ENCODE measurements at regions not wholly inside any gene's neighbourhood (a gene's known extent, or its start where the extent isn't known, plus 50 kb on each side); places are given as distances from the start of the nearest gene placed in this dataset.

DNA sequence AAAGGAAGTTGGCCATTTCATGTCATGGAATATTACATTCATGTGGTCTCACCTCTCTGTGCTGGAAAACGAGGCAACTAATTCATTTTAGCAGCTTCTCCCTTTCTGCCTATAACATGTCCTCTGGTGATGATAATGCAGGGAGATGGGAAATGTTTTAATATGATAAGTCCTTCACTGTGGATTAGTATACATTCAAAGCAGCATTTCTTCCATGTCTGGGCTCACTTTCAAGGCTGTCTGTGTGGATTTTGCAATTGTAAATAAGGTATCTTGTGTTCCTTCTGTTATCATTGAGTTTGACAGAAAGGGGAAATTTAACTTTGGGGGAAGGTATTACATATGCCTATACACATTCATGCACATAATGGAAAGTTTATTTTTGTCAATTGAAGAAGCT lies 374.7 kb upstream of the DAB1 start:
- DNase-seq (no peak), ATAC-seq (no peak)

DNA sequence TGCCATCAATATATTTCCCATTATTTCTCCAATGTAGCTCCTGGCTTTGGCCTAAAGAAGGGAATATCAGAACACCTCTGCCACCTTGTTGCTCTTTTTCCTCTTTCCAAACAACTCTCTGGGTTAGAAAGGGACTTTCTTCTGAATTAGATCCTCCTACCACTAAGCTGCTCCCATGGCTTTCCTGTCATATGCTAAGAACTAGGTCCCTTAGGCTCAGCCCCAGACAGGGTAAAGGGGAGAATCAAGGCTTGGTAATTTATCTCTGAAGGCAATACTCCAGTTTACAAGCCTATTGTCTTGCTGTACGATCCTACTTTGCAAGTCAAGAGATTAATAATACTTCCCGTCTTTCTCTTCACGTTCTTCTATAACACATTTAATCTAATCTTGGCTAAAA lies 373.2 kb upstream of the DAB1 start:
- ATAC-seq = no peak
- DNase-seq = no peak

DNA sequence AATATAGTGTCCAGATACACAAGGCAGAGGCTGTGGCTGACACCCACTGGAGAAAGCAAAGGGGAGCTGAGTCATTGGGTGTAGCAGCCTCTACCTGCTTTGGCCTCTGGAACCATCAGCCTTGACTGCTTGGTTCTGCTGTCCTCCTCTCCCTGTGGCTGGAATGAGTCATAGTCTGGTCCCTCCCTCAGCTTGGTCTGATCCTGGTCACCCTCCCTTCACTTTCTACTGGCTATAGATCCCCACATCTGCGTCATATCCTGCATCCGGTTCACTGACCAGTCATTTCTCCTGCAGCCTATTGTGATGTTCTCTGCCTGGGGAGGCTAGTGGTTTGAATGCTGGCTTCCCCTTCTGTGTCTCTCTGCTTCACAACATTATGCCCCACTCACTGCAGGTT lies 372.8 kb upstream of the DAB1 start:
- DNase-seq = no peak

DNA sequence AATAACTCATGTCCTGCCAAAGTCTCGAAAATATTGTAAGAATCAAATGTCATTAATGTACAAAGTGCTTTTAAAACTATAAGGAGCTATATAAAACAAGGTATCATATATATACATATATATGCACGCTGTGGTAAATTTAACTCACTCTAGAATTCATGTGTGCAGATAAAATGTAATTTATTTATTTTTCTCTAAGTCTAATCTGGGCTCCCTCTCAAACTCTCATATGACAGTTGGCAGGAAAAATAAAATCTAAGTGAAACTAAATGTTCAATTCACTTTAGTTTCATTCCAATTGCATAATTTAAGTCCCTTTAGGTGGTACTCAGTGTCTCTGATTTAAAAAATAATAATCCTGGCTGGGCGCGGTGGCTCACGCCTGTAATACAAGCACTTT lies 372.0 kb upstream of the DAB1 start:
- no peak for DNase-seq
- no peak for ATAC-seq

More for the DNA sequence above, 372.8 kb upstream of the DAB1 start:
- no peak for ATAC-seq

DNA sequence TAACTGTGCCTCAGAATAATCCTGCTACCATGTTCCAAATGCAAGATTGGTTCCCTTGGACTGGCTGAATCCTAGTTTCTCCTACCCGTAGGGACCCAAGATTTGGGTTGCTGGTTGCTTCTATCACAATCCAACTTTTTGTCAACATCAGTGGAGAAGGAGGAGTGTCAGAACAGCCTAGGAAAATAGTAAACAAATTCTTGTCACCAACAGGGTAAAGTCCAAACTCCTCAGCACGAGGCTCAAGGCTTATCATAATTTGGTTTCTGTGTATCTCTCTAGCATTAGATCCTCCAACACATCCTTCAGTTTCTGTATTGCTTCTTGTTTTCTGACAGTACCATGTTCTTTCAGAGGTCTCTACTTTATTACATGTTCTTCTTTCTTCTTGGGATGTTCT lies 370.2 kb upstream of the DAB1 start:
- DNase-seq = no peak
- ATAC-seq = no peak

DNA sequence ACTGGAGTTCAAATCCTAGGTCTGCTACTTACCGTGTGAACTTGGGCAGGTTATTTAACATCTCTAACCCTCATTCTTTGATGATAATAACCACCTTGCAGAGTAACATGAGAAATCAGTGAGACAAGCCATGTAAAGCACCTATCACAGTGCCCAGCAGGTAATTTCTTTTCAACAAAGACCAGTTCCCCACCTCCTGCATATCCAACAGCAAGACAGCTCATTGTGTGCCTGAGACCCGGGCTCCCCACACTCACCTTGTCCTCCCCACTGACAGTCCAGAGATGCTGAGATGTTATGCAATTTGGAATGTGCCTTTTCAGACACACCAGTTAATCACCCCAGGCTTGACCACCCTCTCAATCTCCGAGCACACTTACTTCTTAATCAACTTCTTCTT lies 367.6 kb upstream of the DAB1 start:
- no peak for DNase-seq
- no peak for ATAC-seq

DNA sequence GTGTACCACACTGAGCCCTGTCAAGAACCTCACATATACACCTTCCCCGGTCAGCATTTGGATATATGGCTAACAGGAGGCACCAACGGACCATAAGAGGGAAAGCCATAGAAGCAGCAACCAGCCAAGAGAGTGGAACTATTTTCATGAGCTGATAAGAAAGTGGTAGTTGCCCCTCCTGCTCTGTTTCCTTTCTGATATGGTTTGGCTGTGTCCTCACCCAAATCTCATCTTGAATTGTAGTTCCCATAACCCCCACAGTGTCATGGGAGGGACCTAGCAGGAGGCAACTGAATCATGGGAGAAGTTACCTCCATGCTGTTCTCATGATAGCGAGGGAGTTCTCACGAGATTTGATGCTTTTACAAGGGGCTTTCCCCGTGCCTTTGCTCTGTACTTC lies 366.1 kb upstream of the DAB1 start:
- ATAC-seq (no peak), DNase-seq (no peak)

DNA sequence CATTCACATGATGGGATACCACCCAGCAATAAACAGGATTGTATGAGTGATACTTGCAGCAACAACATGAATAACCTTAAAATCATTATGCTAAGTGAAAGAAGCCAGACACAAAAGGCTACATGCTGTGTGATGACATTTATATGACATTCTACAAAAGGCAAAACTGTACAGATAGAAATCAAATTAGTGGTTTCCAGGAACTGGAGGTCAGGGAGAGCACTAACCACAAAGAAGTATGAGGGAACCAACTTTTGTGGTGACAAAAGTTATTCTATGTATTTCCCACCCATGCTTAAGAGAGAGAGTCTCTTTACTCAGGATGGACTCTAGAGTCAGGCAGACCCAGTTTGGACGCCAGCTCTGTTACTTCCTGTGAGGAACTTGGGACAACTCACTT lies 364.5 kb upstream of the DAB1 start:
- no peak for DNase-seq
- no peak for ATAC-seq

DNA sequence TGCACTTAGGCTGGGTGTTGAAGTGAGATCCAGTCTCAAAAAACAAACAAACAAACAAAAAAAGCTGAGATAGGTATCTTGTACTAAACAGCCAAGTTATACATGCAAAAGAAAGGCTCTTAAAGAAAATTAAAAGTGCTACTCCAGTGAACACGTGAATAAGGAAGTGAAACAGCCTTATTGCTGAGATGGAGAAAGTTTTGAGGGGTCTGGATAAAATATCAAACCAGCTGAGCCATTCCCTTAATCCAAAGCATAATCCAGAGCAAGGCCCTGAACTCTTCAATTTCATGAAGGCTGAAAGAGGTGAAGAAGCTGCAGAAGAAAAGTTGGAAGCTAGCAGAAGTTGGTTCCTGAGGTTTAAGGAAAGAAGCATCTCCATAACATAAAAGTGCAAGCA lies 360.5 kb upstream of the DAB1 start:
- ATAC-seq (no peak), DNase-seq (no peak)

DNA sequence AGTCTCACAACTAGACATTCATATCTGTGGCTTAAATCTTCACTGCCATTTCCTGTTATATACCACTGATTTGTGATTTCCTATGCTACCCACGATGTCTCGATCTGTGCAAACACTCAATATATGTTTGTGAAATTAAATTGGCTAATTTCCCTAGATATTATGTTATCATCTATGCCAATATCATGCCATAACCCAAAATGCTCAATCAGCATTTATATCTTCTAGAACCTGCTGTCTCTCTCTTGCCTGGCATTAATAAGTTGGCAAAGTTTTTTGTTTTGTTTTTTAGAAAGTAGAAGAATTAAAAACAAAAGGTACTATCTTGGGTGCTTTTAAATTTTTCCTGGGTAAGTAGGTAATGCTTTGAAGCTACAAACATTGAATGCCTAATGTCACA lies 358.5 kb upstream of the DAB1 start:
- ATAC-seq (no peak), DNase-seq (no peak)

DNA sequence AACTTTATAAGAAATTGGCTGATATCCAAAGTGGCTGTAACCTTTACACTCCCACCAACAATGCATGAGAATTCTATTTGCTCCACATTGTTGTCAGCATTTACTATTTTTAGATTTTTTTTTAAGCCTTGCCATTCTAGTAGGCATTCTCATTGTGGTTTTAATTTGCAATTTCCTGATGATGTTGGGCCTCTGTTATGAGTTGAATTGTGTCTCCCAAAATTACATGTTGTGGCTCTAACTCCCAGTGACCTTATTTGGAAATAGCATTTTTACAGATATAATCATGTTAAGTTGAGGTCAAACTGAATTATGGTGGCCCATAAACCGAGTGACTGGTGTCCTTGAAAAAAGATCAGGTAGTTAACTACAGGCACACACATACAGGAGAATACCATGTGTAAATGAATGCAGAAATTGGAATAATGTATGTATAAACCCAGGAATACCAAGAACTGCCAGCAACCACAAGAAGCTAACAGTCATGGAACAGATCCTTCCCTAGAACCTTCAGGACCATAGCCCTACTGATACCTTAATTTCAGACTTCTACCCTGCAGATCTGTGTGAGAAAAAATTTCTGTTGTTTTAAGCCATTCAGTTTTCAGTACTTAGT lies 348.8 kb upstream of the DAB1 start:
- ATAC-seq (no peak), DNase-seq (no peak)

DNA sequence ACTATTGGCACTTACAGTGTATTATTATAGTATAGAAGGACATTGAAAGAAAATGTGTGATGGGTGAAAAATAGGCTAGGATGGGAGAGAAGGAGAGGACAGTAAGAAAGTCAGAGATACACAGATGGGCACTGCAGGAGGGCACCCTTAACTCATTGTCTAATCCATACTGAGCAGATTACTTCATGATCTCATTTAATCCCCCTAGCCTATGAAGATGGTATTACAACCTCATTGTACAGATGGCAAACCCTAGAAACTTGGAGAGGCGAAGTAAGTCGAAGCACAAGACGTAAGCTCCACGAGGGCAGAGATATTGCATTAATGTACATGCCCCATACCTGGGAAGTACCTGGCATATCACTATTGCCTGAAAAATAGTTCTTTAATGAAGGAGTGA lies 346.9 kb upstream of the DAB1 start:
- DNase-seq (no peak), ATAC-seq (no peak)

DNA sequence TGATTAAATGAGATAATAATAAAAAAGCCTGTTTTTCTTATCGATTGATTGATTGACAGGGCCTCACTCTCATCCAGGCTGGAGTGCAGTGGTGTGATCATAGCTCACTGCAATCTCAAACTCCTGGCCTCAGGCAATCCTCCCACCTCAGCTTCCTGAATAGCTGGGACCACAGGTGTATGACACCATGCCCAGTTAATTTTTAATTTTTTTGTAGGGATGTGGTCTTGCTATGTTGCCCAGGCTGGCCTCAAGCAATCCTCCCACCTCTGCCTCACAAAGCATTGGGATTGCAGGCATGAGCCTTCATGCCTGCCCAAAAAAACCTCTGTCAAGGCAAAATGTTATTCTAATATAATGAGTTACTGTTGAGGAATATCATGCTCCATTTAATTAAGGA lies 346.4 kb upstream of the DAB1 start:
- ATAC-seq = no peak
- DNase-seq = no peak

DNA sequence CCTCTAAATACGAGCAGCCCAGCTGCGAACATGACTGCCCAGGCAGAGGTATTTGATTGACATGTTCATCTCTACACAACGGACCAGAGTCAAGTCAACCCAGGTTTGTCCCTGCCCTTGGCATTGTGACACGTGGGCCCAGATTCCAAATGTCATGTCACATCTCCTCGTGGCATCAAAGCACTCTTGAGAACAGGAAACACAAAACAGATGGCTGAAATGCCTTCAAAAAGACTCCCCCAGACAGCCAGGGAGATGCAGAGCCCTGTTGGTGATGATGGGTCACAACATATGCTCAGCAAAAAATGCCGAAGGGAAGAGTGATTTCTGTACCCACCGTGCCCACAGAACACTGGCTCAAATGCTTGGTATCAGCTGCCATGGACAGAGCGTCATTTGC lies 337.8 kb upstream of the DAB1 start:
- ATAC-seq (no peak), DNase-seq (no peak)

DNA sequence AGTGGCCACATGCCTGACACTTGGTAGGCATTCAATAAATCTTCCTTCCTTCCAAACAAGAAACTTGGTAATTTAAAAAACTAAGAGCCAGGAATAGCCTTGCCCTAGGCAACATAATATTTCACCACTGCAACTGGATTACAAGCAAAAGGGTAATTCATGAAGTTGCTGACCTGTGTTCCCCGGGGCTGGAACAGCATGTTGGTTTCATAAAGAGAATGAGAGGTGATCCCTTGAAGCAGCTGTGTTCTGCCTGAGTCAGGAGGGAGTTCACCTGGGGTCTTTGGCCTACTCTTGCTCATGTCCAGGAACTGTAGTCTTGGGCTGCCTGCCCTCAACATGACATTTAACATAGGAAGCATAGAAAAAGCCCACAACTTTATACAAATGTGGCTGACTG lies 329.0 kb upstream of the DAB1 start:
- ATAC-seq = no peak
- DNase-seq = no peak

DNA sequence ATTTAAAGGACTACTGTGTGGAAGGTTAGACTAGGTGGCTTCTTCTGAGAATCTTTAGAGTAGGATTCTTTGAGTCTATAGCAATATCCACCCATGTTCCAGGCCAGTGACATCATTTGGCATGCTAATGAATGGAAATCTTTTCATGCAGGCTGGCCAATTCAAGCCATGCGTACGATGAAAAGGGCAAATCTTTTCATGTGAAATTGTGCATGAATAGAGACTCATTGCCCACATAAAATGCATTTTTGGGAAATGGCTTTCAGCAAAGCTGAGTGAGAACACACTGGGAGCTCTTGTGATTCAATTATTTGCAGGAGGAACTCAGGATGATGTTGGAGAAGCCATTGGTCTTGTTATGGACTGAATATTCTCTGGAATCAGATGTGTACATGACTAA lies 324.9 kb upstream of the DAB1 start:
- DNase-seq (no peak), ATAC-seq (no peak)

DNA sequence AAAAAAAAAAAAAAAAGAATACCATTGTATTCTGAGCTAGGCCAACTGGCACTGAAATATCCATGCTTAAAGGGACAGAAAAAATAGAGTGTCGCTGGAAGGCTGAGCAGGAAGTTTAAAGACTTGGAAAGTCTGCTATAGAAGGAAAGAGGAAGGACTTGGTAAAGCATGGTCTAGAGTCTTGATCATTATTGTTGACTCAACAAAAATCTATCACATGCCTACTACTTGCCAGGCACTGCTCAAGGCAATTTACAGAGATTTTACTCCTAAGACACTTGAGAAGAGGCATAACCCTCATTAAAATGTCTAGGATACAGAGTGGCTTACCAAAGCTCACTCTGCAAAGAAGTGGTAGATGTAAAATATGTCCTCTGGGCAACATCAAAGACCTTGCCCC lies 324.0 kb upstream of the DAB1 start:
- DNase-seq = no peak
- no peak for ATAC-seq

DNA sequence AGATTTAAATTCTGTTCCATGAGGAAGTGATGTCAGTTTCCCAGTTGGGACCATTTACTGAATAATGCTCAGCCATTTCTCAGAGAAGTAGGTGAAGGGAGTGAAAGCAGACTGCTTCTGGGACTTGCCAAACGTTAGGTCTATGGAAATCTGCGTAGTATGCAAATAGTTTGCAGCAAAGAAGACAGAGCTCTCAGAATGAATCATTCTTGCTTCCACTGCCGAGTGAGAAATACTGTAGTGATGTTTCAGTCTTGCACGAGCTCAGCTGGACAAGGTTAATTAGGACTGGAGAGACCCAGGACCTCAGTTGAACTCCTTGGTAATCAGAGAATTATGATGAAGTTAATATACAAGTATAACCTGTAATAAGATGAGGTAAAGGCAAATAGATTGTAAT lies 317.7 kb upstream of the DAB1 start:
- ATAC-seq = no peak
- DNase-seq = no peak

DNA sequence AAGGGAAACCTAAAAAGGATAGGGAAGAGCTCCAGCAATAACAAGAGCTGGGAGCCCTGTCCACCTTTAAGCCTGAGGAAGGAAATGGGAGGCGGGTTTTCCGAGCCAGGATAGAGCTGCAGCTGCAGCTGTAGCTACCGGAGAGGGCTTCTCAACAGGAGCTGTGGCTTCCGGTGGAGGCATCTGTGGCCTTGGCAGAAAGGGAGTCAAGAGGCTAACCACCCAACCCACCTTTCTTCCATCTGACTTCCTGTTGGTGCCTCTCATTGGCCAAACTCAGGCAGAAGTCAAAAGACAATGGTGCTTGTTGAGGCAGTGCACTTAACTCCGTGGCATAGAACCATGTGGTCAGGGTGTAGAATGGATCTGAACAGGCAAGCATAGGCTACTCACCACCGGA lies 313.1 kb upstream of the DAB1 start:
- no peak for DNase-seq
- no peak for ATAC-seq

DNA sequence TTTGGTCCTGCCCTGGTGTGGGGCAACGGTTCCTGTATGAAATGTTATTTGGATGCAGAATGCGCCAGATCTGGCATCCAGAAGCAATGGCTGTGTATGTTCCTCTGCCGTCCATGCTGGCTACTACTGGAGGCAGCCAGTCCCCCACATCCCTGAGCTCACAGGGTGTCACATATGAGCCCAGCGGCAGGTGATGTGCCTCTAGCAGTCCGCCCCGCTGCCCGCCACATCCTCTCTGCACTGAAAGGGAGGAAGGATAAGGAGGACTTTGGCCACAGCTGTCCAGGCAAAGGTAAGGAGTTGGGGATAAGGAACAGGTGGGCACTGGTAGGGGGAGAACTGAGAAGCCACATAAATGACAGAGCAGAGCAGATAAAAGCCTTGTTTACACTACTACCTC lies 305.3 kb upstream of the DAB1 start:
- no peak for DNase-seq

DNA sequence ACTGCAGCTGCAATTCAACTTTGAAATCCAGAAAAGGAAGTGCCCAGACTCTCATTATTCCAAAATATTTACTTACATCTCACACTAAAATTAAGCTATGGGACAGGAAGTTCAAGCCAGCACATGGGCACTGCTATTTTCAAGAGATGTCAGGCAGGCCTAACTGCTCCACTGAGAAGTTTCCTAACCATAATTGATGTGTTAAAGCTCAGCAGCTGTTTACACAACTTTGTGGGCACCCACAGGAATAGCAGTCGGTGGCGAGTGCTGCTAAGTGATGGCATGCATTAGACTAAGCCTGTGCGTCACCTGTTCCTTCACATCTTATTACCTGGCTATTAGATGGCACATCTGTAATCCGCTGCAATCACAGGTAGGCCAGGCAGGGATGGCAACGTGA lies 303.3 kb upstream of the DAB1 start:
- ATAC-seq (no peak), DNase-seq (no peak)

More for the DNA sequence above, 305.3 kb upstream of the DAB1 start:
- no peak for ATAC-seq

DNA sequence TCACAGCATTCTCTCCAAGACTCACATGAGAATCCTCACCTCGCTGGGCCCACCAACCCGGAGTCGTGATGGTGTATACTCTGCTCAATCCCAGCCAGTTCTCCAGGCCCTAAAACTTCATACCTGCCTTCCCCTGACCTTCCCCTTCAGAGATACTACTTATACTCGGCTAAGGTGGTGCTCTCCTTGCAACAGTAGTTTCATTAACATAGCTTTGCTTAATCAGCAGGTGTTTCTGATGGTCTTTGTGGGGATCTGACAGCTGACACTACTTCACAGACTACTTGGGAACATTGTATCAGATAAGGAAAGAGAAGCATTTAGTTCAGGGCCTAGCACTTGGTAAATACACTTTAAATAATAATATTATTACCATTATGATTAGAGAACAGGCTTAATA lies 301.5 kb upstream of the DAB1 start:
- ATAC-seq (no peak), DNase-seq (no peak)

DNA sequence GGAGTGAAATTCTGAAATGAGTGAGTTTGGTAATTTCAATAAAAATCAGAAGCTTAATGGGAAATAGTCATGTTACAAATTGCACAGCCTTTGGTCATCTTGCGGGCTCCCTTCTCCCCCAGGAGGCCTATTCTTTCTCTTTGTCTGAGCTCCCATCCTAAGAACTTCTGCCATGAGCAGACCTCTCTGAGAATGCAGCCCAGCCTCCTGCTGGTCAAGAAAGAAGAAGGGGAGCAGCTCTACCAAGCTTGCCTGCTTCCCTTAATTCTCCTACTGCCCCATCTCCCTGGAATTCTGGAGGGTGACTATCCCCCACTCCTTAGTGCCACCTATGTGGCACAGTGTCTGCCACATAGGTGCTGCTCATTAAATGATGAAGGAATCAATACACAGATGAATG lies 300.7 kb upstream of the DAB1 start:
- DNase-seq (no peak), ATAC-seq (no peak)

DNA sequence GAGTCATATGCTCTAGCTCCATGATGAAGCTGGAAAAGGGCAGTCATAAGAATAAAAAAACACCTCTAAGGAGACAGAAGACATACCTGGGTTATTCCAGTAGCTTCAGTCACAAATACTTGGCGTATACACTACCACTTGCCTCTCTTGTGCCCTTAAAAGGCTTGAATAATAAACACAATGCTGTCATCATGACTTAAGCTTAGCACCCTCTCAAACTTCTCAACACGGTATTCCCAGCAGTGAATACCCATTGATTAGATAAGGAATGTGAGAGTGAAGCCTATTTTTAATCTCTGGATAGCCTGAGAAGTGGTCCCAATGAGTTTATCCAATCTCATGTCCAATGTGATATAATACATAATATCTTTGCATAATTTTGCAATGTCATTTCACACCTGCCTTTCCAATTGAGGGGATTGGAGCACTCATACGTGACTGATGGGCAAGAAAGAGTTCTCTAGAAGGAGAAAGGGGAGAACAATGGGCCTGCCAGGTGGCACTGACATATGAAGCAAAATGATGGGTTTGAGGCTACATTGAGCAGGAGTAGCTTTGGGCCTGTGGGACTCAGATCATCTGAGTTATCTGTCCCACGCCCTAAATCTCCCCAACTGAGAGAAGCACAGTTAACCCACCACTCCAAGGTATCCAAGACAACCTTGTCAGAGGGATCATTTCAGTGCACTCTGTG lies 298.6 kb upstream of the DAB1 start:
- DNase-seq = no peak
- ATAC-seq = no peak

DNA sequence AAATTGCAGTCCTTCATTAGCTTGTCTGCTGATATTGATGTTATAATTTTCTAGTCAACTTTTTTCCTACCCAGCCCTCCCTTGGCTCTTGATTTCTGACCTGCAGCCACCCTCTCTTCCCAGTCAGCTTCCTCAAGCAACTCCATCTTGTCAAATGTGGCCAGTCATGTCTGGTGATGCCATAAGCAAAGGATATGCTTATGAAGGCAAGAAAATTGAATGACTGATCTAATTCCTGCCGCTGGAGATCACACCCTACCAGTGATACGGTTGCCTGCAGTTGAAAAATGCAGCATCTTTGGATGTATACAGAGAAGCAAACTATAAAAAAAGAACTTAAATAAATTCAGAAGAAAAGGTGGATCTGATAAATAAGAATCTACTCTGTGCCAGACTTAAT lies 297.1 kb upstream of the DAB1 start:
- ATAC-seq (no peak), DNase-seq (no peak)
